HG02763 (cell line): ENCODE measurements at regions not wholly inside any gene's neighbourhood (a gene's known extent, or its start where the extent isn't known, plus 50 kb on each side); places are given as distances from the start of the nearest gene placed in this dataset.
"Not testable (repeated sequence)": the region's sequence is repeated elsewhere in the genome, so short reads cannot be mapped to it uniquely, and the experiment has no call there.

ENCODE experiments used
- ATAC-seq: cut with Tn5 transposase; IDR thresholded peaks from one replicate; pipeline ENCODE4 v1.9.1; 2021; ENCODE audit warnings: mild to moderate bottlenecking, moderate library complexity; ENCODE audit not compliant: unreplicated experiment

DNA sequence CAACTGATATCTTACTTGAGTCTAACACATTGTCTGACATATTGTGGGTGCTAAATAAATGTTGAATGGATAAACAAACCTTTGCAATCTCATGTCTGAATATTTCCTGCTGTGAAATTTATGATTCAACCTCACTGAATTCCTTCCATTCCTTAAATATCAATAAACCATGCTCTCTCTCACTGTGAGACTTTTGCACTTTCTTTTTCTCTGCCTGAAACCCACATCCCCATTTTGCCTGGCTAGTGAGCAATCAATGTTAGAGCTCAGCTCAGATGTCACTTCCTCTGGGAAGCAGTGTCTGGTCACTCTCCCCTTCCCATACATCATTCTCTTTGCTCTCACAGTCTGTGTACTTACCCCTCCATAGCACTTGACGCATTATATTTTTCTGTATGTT is 383.7 kb upstream of the TRPC7 start:
- ATAC-seq, result no peak

GRCh38 chr5:136743052-136743451 is 377.7 kb upstream of the TRPC7 start:
- no peak for ATAC-seq

DNA sequence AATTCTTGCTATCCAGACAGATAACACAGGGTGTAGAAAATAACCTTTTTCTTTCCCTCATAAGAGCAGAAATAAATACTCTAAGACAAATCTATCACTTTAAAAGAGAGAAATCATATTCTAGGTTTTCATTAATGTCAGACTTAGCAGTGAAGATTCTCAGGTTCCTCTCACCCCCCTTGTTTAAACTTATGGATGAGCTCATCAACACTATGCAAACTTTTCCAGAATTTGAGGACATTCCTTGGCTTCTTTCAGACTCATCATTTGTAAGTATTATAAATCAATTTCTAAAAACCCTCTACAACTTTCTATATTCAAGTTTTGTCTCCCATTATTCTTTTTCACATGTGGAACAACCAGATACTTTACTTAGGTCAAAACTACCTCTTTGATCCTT is 374.9 kb upstream of the TRPC7 start:
- no peak for ATAC-seq

- ATAC-seq, result not testable (repeated sequence)
Observed at GRCh38 chr5:136739271-136739670, 373.9 kb upstream of the TRPC7 start.

DNA sequence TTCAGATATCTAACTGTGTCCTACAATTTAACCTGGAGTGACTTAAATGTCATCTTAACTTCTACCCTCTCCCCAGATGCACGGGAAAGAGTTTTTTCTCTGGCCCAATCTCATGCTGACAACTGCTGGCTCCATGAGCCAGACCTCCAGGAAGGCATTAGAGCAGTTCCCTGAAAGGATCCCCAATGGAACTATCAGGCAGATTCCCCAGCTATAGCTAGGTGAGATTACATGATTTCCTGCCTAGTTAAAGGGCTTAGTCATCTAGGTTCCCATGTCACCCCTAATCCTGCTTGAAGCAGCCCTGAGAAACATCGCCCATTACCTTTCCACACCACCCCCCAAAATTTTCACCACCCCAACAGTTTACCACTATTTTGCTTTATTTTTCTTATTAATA is 373.5 kb upstream of the TRPC7 start:
- ATAC-seq, result no peak

DNA sequence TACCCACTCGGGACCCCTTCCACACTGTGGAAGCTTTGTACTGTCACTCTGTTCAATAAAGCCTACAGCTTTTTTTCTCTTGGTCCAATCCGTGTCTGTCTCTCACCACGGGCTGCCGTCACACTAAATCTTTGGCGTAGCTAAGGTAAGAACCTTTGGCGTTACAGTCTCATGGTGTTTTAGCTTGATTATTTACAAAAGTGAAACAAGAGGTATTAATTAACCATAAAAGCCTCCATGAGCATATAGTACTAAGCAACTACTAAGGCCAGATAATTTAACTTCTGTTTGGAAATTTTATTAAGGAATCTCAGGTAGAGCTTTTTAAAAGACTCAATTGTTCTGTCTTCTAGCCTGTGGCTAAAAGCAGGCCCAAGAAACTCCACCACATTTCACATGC is 370.7 kb upstream of the TRPC7 start:
- no peak for ATAC-seq

DNA sequence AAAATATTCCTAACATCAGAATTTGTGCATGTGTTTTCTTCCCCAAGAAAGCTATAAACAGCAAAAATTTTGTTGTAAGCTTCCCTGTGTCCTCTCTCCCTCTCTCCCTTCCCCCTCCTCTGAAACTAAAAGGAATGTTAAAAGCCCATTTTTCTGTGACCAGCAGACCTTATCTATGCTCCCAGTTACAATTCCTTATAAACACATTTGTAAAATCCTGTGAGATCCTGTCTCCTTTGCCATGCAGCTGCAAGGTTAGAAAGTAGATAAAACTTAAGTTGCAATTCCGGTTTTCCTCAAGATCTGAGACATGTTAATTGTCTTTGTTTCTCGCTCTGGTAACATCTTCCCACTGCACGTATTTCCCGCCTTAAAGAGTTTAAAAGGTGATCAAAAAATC is 370.3 kb upstream of the TRPC7 start:
- ATAC-seq, result not testable (repeated sequence)

DNA sequence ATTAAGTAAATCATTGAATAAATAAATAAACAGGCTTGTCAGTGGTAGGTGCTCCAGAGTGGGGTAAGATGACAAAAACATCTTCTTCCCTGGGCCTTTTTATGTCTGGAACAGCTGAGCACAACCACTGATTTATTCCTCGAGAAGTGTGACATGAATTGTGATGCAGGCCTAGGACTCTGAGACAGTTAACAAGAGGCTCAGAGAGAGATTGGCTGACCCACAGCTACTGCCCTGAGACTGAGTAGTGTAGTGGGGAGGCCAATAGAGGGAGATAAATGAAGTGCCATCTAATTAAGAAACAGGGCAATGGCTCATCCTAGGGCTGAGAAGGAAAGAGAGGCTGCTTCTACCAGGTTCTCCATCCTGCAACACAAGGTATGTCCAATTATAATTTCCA is 369.3 kb upstream of the TRPC7 start:
- no peak for ATAC-seq

- no peak for ATAC-seq
Observed at GRCh38 chr5:136732751-136733150, 367.4 kb upstream of the TRPC7 start.

DNA sequence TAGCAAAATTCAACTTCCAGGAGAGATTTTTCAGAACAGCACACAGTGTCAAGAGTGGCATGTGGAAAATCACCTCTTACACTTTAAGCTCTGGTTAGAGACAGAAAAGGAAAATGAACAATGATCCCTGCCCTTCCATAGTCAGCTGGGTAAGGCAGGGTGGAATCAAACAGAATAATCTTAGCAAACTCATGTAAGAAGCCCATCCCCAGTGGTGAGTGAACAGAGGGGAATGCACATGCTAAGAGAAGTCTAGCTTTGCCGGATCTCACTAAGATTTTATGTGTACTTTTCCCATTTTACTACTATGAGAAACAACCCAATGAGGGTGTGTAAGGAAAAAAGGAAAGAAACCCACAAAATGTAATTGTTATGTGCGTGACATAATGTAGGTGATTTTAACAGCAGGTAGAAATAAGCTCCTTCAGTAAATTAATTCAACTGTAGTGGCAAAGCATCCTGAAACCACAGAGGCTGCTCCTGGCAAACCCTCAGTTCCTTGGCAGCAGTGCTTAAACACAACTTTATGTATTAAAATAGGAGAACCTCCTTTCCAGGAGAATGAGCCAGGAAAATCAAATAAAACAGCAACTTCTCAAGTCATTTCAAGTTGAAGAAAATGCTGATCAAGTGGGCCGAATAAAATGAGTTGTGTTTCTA is 366.0 kb upstream of the TRPC7 start:
- ATAC-seq, result no peak

- ATAC-seq, result no peak
Observed at GRCh38 chr5:136730426-136730825, 365.1 kb upstream of the TRPC7 start.

DNA sequence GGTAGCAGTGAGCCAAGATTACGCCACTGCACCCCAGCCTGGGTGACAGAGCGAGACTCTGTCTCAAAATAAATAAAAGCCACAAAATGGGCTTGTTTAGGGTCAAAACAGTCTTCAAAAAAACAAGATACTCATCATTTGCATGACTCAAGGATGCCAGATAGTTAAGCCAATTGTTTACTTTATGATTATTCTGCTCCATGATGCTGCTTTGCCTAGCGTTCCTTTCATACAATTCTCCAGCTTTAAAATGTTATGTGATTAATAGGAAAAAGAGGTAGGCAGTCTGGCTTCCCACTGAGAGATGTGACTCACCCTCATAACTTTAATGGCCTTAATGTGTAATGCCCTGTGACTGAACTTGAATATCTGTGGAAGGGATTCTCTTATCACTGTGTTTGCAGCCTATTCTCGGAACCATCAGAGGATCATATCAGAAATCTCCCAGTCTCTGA is 364.6 kb upstream of the TRPC7 start:
- ATAC-seq, result no peak

- ATAC-seq, result no peak
Observed at GRCh38 chr5:136726506-136726905, 361.2 kb upstream of the TRPC7 start.

GRCh38 chr5:136724161-136724560 is 358.8 kb upstream of the TRPC7 start:
- ATAC-seq, result no peak

GRCh38 chr5:136722581-136722980 is 357.2 kb upstream of the TRPC7 start:
- no peak for ATAC-seq

DNA sequence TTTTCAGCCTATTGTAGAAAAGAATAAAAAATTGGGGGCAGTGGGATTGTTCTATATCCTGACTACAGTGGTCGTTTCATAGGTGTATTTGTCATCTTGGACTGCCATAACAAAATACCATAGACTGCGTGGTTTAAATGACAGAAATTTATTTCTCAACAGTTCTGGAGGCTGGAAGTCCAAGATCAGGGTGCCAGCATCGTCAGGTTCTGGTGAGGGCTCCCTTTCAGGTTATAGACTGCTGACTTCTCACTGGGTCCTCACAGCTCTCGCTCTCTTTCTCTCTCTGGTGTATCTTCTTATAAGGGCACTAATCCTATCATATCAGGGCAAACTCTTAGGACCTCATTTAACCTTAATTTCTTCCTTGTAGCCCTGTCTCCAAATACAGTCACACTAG is 356.7 kb upstream of the TRPC7 start:
- ATAC-seq, result no peak

DNA sequence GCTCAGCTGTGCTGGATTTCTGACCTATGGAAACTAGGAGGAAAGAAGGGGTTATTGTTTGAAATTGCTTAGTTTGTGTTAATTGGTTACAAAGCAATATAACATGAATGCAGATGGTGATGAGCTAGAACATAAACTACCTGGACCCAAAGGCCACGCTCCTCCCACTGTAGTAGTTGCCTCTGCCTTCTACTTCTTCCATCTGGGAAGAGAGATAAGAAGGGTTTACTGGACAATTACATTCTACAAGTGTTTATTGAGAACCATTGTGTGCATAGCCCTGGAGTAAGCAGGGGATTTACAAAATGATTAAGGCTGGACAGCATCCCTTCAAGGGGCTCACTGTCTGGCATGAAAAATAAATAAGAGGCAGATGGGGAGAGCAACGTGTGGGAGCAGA is 355.3 kb upstream of the TRPC7 start:
- ATAC-seq, result no peak

DNA sequence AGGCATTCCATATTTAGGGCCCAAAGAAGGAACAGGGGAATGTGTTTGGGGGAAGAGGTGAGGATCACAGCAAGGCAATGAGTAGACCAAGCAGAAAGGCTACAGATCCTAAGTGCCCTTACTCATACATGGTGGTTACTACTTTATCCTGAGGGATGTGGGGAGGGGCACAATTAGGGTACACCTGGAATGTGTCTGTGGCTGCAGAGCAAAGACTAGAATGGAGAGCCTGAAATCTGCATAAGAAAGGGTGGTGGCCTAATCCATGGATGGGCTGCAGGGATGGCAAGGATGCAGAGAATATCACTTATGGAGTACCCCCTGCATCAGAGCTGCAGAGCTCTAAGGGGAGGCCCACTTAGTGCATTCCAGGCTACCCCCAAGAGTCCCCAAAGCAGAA is 352.6 kb upstream of the TRPC7 start:
- ATAC-seq, result no peak

DNA sequence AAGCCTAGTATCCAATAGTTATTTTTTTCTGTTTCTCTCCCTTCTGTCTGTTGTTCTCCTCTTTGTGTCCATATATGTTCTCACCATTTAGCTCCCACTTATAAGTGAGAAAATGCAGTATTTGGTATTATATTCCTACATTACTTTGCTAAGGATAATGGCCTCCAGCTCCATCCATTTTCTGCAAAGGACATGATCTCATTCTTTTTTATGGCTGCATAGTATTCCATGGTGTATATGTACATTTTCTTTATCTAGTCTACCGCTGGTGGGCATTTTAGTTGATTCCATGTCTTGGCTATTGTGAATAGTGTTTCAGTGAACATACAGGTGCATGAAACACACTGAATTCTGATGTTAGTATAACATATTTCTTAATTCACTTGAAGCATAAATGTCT is 348.9 kb upstream of the TRPC7 start:
- no peak for ATAC-seq

GRCh38 chr5:136712628-136713027 is 347.3 kb upstream of the TRPC7 start:
- ATAC-seq, result no peak

GRCh38 chr5:136710834-136711233 is 345.5 kb upstream of the TRPC7 start:
- no peak for ATAC-seq

- no peak for ATAC-seq
Observed at GRCh38 chr5:136703706-136704105, 338.4 kb upstream of the TRPC7 start.

GRCh38 chr5:136703036-136703435 is 337.7 kb upstream of the TRPC7 start:
- no peak for ATAC-seq
